Glutamatergic neuron (in vitro differentiated cells): ENCODE measurements at regions not wholly inside any gene's neighbourhood (a gene's known extent, or its start where the extent isn't known, plus 50 kb on each side); places are given as distances from the start of the nearest gene placed in this dataset.

Experiments
- DNase-seq: peaks from one replicate; pipeline ENCODE4 v3.0.0; 2022
- H3K27ac Mint-ChIP-seq: one replicate; pipeline ENCODE4 v1.8.0; 2020; ENCODE audit warnings: mild to moderate bottlenecking, mixed read lengths, inconsistent platforms; ENCODE audit not compliant: unreplicated experiment
- H3K27me3 Mint-ChIP-seq: one replicate; pipeline ENCODE4 v1.8.0; 2020; ENCODE audit warnings: mild to moderate bottlenecking, moderate library complexity, mixed read lengths, inconsistent platforms; ENCODE audit not compliant: unreplicated experiment
- H3K36me3 Mint-ChIP-seq: one replicate; pipeline ENCODE4 v1.8.0; 2020; ENCODE audit warnings: mild to moderate bottlenecking, mixed read lengths, inconsistent platforms; ENCODE audit not compliant: unreplicated experiment
- H3K4me1 Mint-ChIP-seq: one replicate; pipeline ENCODE4 v1.8.0; 2020; ENCODE audit warnings: mild to moderate bottlenecking, low read depth, mixed read lengths, inconsistent platforms; ENCODE audit not compliant: unreplicated experiment
- H3K4me3 Mint-ChIP-seq: one replicate; pipeline ENCODE4 v1.8.0; 2020; ENCODE audit warnings: mild to moderate bottlenecking, mixed read lengths, inconsistent platforms; ENCODE audit not compliant: unreplicated experiment
- H3K9me3 Mint-ChIP-seq: one replicate; pipeline ENCODE4 v1.8.0; 2020; ENCODE audit warnings: mild to moderate bottlenecking, moderate library complexity, mixed read lengths, inconsistent platforms; ENCODE audit not compliant: unreplicated experiment
- TF ChIP-seq, protein P1 (sequence below): fragments of 200-600 bp; sonication (generic); IDR thresholded peaks from one replicate; pipeline ENCODE4 v1.5.0; 2021; ENCODE audit not compliant: partially characterized antibody, unreplicated experiment

DNA sequence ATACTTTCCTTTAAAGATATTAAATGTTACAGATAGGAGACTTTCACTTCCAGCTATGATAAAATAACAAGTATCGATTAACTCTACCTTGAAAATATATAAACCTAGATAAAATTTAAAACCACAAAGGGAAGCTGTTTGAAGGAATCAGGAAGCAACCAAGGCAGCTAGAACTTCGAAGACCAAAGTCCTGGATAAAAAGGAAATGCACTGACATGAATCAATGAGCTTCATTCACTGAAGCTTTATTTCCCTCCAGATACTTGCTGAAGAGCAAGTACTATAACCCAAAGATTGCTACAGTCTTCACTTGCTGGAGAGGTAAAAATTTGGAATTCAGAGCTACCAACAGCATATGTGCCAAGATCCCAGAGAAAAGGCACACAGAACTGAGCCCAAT is 144.1 kb downstream of the PIK3R1 start:
- peaks cover 16% of the 10 kb centered on the region for H3K4me1 Mint-ChIP-seq
- TF ChIP-seq, protein P1, sequence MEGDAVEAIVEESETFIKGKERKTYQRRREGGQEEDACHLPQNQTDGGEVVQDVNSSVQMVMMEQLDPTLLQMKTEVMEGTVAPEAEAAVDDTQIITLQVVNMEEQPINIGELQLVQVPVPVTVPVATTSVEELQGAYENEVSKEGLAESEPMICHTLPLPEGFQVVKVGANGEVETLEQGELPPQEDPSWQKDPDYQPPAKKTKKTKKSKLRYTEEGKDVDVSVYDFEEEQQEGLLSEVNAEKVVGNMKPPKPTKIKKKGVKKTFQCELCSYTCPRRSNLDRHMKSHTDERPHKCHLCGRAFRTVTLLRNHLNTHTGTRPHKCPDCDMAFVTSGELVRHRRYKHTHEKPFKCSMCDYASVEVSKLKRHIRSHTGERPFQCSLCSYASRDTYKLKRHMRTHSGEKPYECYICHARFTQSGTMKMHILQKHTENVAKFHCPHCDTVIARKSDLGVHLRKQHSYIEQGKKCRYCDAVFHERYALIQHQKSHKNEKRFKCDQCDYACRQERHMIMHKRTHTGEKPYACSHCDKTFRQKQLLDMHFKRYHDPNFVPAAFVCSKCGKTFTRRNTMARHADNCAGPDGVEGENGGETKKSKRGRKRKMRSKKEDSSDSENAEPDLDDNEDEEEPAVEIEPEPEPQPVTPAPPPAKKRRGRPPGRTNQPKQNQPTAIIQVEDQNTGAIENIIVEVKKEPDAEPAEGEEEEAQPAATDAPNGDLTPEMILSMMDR = no peak
- no peak for DNase-seq
- H3K27me3 Mint-ChIP-seq = no peaks in the 10 kb centered on the region
- no peaks in the 10 kb centered on the region for H3K9me3 Mint-ChIP-seq
- no peaks in the 10 kb centered on the region for H3K36me3 Mint-ChIP-seq
- no peak overlapping the region for H3K27ac Mint-ChIP-seq
- H3K4me3 Mint-ChIP-seq = no peak overlapping the region

DNA sequence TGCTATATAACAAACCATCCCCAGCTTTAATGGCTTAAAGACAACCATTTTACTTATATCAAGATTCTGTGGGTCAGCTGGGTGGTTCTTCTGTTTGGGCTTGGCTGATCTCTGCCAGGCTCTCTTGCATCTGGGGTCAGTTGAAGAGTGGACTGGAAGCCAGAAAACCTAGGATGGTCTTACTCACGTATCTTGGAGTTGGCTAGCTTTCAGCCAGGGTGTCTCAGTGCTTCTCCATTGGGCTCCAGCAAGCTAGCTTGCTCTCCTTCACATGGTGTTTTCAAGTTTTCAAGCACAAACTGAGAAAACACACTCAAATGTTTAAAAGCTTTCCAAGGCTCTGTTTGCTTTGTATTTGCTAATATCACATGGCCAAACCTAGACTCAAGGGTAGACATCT is 146.8 kb downstream of the PIK3R1 start:
- H3K4me1 Mint-ChIP-seq = peaks cover 8% of the 10 kb centered on the region
- H3K27me3 Mint-ChIP-seq = no peaks in the 10 kb centered on the region
- TF ChIP-seq, protein P1 = no peak
- H3K9me3 Mint-ChIP-seq = no peaks in the 10 kb centered on the region
- H3K36me3 Mint-ChIP-seq = no peaks in the 10 kb centered on the region
- H3K4me3 Mint-ChIP-seq = no peak overlapping the region
- DNase-seq = no peak
- H3K27ac Mint-ChIP-seq = no peak overlapping the region

DNA sequence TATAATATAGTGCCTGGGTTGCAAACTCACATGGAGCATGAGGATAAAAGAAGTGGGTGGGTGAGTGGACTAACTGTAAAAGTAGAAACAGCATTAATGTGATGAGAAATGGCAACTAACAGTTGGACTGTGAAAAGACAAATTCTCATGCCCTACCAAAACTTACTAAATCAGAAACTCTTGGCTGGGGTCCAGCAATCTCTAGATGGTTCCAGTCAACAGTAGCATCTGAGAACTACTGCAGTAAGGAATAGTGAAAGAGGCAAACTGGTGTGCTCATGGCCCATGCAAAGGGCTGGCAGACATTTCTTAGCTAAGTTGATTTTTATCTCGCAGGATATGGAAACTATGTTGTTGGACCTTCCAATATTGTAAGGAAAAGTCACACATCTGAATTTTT is 150.3 kb downstream of the PIK3R1 start:
- H3K4me1 Mint-ChIP-seq = no peaks in the 10 kb centered on the region
- H3K36me3 Mint-ChIP-seq = peaks cover under 1% of the 10 kb centered on the region
- H3K27ac Mint-ChIP-seq = no peak overlapping the region
- no peaks in the 10 kb centered on the region for H3K27me3 Mint-ChIP-seq
- TF ChIP-seq, protein P1 = no peak
- H3K9me3 Mint-ChIP-seq = no peaks in the 10 kb centered on the region
- no peak for DNase-seq
- H3K4me3 Mint-ChIP-seq = no peak overlapping the region

DNA sequence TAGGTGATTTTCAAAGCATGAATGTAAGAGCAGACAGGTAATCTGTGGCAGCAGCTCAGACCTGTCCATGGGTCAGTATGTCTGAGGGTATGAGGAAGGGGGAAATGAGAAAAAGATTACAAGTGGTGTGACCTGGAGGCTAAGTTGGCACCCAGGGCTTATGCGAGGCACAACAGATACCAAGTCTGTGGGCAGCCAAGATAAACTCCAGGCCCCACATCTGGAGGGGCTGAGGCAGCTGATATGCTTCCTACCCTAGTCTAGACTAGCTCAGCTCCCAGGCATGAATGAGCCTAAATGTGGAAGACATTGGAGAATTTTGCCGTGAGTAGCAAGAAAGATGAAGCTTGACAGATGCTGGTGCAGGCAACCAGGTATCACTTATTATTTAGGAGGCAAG is 151.7 kb downstream of the PIK3R1 start:
- TF ChIP-seq, protein P1 = no peak
- no peak for DNase-seq
- no peak overlapping the region for H3K4me3 Mint-ChIP-seq
- no peaks in the 10 kb centered on the region for H3K9me3 Mint-ChIP-seq
- no peak overlapping the region for H3K27ac Mint-ChIP-seq
- no peaks in the 10 kb centered on the region for H3K4me1 Mint-ChIP-seq
- H3K36me3 Mint-ChIP-seq = peaks cover 4% of the 10 kb centered on the region
- no peaks in the 10 kb centered on the region for H3K27me3 Mint-ChIP-seq

DNA sequence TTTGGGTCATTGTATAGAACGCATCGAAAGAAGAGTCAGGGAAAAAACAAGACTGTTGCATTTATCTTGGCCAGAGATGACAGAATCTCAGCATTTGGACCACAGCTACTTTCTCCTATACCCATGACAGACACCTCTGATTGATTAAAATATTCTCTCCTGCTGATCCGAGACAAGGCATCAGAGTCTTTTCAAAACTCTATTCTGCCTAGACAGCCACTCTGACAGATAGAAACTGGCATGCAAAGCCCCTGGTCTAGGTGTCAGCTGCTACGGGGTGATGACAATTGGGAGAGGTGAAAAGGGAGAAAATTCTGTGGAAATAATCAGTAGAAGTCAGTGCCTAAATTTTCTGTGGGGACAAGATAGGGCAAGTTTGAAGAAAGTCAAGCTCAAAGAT is 152.2 kb downstream of the PIK3R1 start:
- Mint-ChIP-seq H3K4me1 (no peaks in the 10 kb centered on the region), H3K27ac (no peak overlapping the region), H3K27me3 (no peaks in the 10 kb centered on the region), H3K36me3 (peaks cover 4% of the 10 kb centered on the region), H3K9me3 (no peaks in the 10 kb centered on the region), H3K4me3 (no peak overlapping the region)
- no peak for DNase-seq
- TF ChIP-seq, protein P1 = no peak
